ENCODE measurements at regions not wholly inside any gene's neighbourhood (a gene's known extent, or its start where the extent isn't known, plus 50 kb on each side); places are given as distances from the start of the nearest gene placed in this dataset.
"Not testable (repeated sequence)": the region's sequence is repeated elsewhere in the genome, so short reads cannot be mapped to it uniquely, and the experiment has no call there.

DNA sequence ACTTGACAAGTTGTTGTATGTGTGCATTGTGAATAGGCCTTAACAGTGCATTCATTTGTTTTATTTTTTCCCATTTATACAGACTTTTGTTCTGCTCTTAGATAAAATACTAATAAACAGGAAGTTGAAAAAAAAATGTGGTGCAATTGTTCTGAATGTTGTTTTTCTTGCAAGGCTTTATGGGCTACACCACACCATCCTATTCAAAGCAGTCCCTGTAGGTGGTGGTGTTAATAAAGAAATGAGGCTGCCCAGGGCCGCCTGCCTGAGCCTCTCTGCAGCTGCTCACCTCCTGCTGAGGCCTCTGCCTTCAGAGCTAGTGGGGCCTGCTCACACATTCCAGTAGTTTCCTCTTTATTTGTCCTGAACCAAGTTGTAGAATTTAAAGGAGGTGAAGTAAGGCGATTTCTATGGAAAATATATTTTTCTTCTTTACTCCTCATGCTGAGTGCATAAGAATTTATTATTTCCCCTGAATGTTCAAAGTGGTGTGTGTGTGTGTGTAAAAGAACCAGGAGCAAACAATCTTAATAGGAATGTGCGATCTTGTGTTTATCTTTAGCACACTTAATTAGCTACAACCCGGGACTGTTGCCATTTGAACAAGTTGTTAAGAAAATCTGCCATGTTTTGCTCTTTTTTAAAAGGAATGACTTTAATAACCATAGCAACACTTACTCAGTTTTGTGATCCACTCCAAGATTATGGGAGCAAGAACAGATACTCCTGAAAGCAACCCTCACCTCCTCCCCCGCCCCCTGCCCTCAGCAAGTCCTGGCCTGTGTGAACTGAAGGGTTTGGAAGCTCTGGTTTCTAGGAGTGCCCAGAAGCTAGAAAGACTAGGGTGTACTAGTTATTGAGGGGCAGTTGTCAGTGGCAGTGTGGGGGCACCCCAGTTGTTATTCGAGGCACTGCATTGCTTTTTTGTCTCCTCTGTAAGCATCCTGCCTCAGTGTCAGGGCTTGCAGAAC is 251.6 kb upstream of the PLGLB2 start:
- DNase-seq (ENCODE audit: low read depth) = peak; percentile 41
- in situ Hi-C loops (cut with HindIII; ENCODE audit: low sequenced_read_pairs) = not testable (repeated sequence)

DNA sequence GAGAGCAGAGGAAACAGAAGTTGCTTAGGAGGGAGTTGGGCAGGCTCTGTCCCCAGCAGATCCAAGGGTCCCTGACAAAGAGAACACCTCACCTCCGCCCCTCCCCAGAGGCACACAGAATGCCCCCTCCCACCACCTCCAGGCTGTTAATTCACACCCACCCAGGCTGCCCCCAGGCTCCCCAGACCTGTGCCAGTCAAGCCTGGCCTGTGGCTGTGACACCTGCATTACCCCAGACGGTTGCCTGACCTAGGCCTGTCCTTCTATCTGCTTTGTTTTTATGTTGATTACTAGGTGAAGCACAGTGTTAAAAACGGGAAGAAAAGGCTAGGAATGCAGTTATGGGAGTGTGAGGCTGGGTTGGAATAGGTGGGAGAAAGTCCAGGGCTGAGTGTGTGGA is 250.8 kb upstream of the PLGLB2 start:
- H3K4me3 ChIP-seq (ENCODE audit: low read depth, low read length); DNase-seq (ENCODE audit: low read depth); in situ Hi-C loops (cut with HindIII; ENCODE audit: low sequenced_read_pairs): not testable (repeated sequence)

More for the DNA sequence above, 251.6 kb upstream of the PLGLB2 start:
- H3K4me3 ChIP-seq (ENCODE audit: low read depth, low read length) = not testable (repeated sequence)
- TF ChIP-seq, protein P1, sequence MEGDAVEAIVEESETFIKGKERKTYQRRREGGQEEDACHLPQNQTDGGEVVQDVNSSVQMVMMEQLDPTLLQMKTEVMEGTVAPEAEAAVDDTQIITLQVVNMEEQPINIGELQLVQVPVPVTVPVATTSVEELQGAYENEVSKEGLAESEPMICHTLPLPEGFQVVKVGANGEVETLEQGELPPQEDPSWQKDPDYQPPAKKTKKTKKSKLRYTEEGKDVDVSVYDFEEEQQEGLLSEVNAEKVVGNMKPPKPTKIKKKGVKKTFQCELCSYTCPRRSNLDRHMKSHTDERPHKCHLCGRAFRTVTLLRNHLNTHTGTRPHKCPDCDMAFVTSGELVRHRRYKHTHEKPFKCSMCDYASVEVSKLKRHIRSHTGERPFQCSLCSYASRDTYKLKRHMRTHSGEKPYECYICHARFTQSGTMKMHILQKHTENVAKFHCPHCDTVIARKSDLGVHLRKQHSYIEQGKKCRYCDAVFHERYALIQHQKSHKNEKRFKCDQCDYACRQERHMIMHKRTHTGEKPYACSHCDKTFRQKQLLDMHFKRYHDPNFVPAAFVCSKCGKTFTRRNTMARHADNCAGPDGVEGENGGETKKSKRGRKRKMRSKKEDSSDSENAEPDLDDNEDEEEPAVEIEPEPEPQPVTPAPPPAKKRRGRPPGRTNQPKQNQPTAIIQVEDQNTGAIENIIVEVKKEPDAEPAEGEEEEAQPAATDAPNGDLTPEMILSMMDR (IDR thresholded peaks at IDR 0.05; ENCODE audit: low read depth, low read length, missing control alignments) = peak; percentile 20

DNA sequence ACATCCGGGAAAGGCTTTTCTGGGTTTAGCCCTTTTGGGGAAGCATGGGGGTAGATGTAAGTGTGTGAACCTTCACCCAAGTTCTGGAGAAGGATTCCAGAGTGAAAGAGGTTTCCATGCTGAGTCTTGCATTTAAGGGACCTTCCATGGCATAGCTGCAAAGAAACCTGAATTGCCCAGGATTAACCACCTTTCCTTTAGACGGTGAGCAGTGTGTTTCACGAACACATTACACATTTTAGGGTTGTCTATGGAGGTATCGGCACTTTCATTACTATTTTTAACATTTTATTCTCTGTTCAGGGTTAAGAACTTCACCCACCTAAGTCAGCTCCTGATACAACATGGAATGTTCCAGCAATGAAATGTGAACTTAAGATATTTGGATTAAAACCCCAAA is 250.2 kb upstream of the PLGLB2 start:
- in situ Hi-C loops (cut with HindIII; ENCODE audit: low sequenced_read_pairs); DNase-seq (ENCODE audit: low read depth): not testable (repeated sequence)

DNA sequence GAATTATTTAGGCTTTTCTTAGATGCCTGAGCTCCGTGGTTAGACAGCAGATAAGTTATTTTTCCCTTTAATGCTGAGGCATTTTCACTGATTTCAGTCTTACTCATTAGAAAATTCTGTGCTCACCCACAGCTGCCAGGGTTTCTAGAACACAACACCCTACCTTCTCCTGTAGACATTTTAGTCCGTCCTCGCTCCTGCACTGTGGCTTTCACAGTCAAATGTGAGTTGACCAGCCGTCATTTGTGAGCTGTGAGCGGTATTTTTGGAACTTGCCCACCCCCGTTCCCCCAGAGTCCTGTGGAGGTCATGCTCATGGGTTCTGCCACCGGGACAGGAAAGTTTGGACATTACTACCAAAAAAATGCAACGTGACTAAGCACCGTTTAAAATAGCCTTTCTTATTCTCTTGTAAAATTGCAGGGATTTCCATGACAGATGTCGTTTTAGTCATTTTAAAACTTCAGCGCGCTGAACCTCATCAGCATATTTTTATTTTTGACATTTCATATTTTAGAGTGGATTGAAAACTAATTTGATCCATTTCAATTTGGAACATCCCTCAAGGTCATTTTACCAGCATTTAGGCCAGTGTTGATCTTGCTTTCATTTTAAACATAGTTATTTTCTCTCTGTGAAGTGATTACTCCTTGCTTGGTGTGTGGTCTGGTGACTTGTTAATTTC is 249.6 kb upstream of the PLGLB2 start:
- H3K4me3 ChIP-seq (ENCODE audit: low read depth, low read length); DNase-seq (ENCODE audit: low read depth); in situ Hi-C loops (cut with HindIII; ENCODE audit: low sequenced_read_pairs): not testable (repeated sequence)

More for the DNA sequence above, 250.2 kb upstream of the PLGLB2 start:
- not testable (repeated sequence) for H3K4me3 ChIP-seq (ENCODE audit: low read depth, low read length)

DNA sequence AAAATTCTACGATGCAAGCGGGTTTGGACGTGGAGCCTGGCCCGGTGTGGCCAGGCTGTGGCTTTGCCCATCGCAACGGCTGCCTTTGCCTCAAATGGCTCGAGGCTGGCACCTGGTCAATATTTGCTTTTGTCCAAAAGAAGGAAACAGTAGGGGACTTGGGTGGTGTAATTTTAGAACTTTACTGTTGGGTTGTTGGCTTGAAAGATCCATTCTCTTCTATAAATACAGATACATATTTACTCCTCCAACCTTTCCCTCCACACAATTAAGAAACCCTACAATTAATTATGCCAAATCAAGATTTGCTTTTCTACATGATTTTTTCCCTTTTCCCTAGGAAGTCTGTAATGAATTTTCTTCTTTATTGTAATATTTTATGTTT is 249.0 kb upstream of the PLGLB2 start:
- in situ Hi-C loops (cut with HindIII; ENCODE audit: low sequenced_read_pairs); H3K4me3 ChIP-seq (ENCODE audit: low read depth, low read length); DNase-seq (ENCODE audit: low read depth): not testable (repeated sequence)

- H3K4me3 ChIP-seq (ENCODE audit: low read depth, low read length); DNase-seq (ENCODE audit: low read depth); in situ Hi-C loops (cut with HindIII; ENCODE audit: low sequenced_read_pairs): not testable (repeated sequence)
Observed at GRCh38 chr2:87499860-87500259, 248.0 kb upstream of the PLGLB2 start.

- H3K4me3 ChIP-seq (ENCODE audit: low read depth, low read length); DNase-seq (ENCODE audit: low read depth); in situ Hi-C loops (cut with HindIII; ENCODE audit: low sequenced_read_pairs): not testable (repeated sequence)
Observed at GRCh38 chr2:87500421-87500820, 247.5 kb upstream of the PLGLB2 start.

DNA sequence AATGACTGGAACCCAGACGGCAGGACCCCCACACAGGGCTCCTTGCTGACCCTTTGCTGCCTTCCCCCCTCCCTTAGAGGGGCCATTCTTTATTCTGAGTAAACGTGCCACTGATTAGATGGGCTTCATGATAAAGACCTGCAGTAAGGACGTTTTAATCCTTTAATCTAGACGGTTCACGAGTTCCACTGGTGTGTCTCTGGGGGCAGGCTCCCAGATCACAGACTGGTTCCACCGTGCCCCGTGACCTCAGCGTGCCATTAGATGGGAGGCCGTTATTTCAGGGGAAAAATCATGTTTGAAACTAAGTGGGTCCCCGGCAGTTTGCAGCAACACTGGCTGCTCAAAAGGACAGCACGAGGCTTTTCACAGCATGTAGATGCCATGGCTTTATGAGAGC is 246.9 kb upstream of the PLGLB2 start:
- H3K4me3 ChIP-seq (ENCODE audit: low read depth, low read length); DNase-seq (ENCODE audit: low read depth); in situ Hi-C loops (cut with HindIII; ENCODE audit: low sequenced_read_pairs): not testable (repeated sequence)

DNA sequence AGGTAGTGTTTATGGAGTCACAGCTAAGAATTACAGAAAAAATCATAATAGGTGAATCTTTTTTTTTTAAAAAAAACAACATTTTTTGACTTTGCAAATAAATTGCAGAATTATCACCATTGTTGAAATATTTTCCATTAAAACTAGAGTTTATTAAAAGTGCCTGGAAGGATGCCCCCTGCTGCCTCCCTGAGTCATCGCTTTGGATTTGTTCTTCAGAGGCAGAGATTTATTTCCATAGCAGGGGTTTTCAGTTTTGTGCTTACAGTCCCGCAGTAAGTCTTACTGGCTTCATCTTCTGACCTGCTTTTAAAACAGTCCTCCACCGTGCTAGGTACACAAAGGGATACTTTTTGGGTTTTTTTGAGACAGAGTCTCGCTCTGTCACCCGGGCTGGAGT is 244.9 kb upstream of the PLGLB2 start:
- TF ChIP-seq, protein P1 (IDR thresholded peaks at IDR 0.05; ENCODE audit: low read depth, low read length, missing control alignments) = peak; percentile 4
- in situ Hi-C loops (cut with HindIII; ENCODE audit: low sequenced_read_pairs); DNase-seq (ENCODE audit: low read depth); H3K4me3 ChIP-seq (ENCODE audit: low read depth, low read length): not testable (repeated sequence)

GRCh38 chr2:87505239-87505638 is 242.6 kb upstream of the PLGLB2 start:
- DNase-seq (ENCODE audit: low read depth); H3K4me3 ChIP-seq (ENCODE audit: low read depth, low read length); in situ Hi-C loops (cut with HindIII; ENCODE audit: low sequenced_read_pairs): not testable (repeated sequence)

DNA sequence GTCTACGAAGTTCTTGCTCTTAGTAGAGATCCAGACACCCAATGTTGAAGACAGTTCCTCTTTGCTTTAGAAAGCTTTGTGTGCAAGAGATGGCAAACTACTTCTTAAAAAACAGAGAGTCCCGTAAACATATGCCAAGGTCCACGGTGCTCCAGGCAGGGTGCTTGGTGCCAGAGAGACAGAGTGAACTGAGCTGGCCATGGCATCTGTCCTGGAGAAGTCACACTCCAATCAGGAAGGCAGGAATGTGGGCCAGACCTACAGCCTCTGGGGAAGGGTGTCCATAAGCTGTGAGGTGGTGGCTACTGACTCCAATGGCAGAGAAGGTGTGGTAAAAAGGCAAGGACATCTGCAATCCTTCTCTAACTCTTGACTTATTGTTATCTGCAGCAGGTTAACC is 242.0 kb upstream of the PLGLB2 start:
- in situ Hi-C loops (cut with HindIII; ENCODE audit: low sequenced_read_pairs); H3K4me3 ChIP-seq (ENCODE audit: low read depth, low read length); DNase-seq (ENCODE audit: low read depth): not testable (repeated sequence)

DNA sequence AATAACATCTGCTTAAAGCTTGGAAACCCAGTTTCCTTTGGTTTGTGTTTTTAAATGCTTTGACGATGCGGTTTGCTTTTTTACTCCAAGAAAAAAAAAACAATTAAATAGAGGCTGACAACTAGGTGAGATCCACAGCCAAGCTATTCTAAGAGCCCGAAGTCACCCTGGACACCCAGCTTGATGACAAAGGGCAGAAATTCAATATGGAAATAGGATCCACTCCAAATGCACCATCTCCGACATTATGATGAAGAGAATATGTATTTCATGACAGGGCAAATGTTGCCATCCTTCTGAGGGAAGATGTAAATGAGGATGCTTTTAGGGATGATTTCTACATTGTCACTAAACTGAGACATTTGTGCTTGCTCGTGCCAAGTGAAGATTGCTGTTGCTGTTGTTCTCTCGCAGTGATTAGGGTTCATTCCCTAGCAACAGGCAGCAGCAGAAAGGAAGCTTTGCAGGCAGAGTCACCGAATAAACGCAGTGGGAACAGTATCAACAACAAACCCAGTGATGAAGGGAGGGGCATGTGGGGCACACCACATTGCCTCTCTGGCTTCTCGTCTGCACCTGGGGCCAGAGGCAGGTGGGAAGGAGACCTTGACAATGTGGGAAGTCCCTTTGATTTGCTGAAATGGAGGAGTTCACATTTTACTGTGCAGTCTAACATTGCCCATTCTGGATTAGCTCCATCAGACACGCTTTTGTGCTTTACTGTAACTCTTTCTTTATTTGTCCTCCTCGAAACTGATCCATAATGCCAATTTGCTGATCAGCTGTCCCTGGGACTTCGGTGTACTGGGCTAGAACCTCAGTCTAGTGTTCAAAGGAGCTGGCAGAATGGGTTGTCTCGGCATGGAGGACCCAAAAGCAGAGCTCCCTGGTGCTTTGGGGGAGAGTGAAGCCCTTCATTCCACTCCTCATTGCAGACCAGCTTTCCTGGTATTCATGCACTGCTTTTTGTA is 240.2 kb upstream of the PLGLB2 start:
- in situ Hi-C loops (cut with HindIII; ENCODE audit: low sequenced_read_pairs); DNase-seq (ENCODE audit: low read depth); H3K4me3 ChIP-seq (ENCODE audit: low read depth, low read length): not testable (repeated sequence)

GRCh38 chr2:87511195-87511778 is 236.6 kb upstream of the PLGLB2 start:
- DNase-seq (ENCODE audit: low read depth); H3K4me3 ChIP-seq (ENCODE audit: low read depth, low read length); in situ Hi-C loops (cut with HindIII; ENCODE audit: low sequenced_read_pairs): not testable (repeated sequence)
